ENCODE measurements at regions not wholly inside any gene's neighbourhood (a gene's known extent, or its start where the extent isn't known, plus 50 kb on each side); places are given as distances from the start of the nearest gene placed in this dataset.

DNA sequence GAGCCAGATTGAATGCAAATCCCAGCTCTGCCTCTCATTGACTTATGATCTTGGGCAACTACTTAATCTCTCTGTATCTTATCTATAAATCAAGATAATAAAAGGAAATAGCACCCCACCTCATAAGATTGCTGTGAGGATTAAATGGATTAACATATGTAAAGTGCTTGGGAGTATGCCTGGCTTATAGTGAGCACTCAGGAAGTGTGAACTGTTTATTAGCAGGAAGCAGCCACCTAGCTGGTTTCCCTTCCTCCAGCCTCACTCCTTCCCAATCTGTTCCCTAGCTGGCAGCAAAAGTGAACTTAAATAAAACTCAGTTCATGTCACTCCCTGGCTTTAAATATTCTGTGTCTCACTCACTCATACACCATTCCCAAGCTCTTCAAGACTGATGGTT, 526.6 kb upstream of the PKDCC start:
- ChIA-PET CTCF (interaction anchor here (0.9 kb wide), 1 partner anchor 8 kb away, joined by 3 read pairs; no protein-coding TSS in a partner anchor), POLR2A (no interaction called here)
- no peak for FAIRE-seq
- Histone ChIP-seq H3K4me1 (no peaks in the 10 kb centered on the region), H3K9me3 (no peaks in the 10 kb centered on the region), H3K4me3 (no peak overlapping the region), H3K4me2 (no peak overlapping the region), H3K27ac (no peak overlapping the region)
- DNase-seq (ENCODE audit: low read depth in 1 of 2, low spot score in 1 of 2) = no peak
- TF ChIP-seq NPAS2 (CRISPR knock-in tag; IDR thresholded peaks at IDR 0.05; ENCODE audit: borderline replicate concordance) (no peak), MAFK (IDR thresholded peaks at IDR 0.05; ENCODE audit: partially characterized antibody) (no peak), HDAC2 (IDR thresholded peaks at IDR 0.05) (no peak), TP53 (CRISPR knock-in tag; IDR thresholded peaks at IDR 0.05) (no peak), CBX8 (IDR thresholded peaks at IDR 0.05) (no peak), RFX5 (IDR thresholded peaks at IDR 0.05) (no peak), POLR2AphosphoS2 (conservative IDR thresholded peaks at IDR 0.05; ENCODE audit: low read length) (no peak)
- TF ChIP-seq, protein P1, sequence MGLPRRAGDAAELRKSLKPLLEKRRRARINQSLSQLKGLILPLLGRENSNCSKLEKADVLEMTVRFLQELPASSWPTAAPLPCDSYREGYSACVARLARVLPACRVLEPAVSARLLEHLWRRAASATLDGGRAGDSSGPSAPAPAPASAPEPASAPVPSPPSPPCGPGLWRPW (IDR thresholded peaks at IDR 0.05) = no peak
- ATAC-seq = no peak

DNA sequence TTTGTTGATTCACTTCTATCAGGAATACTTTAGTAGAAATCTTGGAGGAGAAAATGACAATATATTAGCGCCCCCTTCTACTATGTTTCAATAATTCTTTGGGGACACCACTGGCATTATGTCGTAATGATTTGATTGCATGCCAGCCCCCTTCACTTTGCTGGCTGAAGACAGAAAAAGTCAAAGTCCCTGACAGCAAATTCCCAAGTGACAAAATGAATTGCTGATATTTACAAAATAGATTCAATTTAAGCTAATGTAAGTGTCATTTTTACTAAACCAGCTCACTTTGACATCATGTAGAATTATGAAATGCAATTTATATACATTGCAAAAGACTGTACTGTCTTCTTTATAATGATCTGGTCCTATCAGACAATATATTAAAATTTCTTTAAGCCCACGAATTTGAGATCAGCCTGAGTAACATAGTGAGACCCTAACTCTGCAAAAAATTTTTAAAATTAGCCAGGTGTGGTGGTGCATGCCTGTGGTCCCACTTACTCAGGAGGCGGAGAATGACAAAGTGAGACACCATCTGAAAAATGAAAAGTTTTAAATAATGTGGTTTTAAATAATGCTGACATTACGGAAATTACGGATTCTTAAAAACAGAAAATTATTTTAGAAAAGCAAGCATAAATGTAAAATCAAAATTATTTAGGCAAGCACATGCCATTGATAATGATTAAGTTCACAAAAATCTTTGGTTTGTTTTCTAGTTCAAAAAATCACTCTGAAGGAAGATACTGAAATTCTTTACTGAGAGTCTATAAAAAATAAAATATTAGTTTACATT, 520.1 kb upstream of the PKDCC start:
- Histone ChIP-seq H3K4me1 (no peaks in the 10 kb centered on the region), H3K27ac (no peak overlapping the region), H3K4me2 (no peak overlapping the region), H3K9me3 (no peaks in the 10 kb centered on the region), H3K4me3 (no peak overlapping the region)
- FAIRE-seq (no peak), DNase-seq (ENCODE audit: low read depth in 1 of 2, low spot score in 1 of 2) (no peak), ATAC-seq (no peak)
- POLR2A ChIA-PET = no interaction called here
- TF ChIP-seq CHD2 (IDR thresholded peaks at IDR 0.05; ENCODE audit: low read length, partially characterized antibody) (no peak), HOXB13 (CRISPR knock-in tag; IDR thresholded peaks at IDR 0.05; ENCODE audit: low read depth) (no peak), MAFK (IDR thresholded peaks at IDR 0.05; ENCODE audit: partially characterized antibody) (peak; percentile 89), USF2 (IDR thresholded peaks at IDR 0.05) (no peak)
- TF ChIP-seq, protein P2, sequence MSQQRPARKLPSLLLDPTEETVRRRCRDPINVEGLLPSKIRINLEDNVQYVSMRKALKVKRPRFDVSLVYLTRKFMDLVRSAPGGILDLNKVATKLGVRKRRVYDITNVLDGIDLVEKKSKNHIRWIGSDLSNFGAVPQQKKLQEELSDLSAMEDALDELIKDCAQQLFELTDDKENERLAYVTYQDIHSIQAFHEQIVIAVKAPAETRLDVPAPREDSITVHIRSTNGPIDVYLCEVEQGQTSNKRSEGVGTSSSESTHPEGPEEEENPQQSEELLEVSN (IDR thresholded peaks at IDR 0.05; ENCODE audit: borderline replicate concordance, low read depth) = no peak
- CTCF ChIA-PET = no interaction called here
- WGBS (ENCODE audit: missing lambda C conversion rate) = 19% methylated on average over 6 of the region's 6 CpGs

DNA sequence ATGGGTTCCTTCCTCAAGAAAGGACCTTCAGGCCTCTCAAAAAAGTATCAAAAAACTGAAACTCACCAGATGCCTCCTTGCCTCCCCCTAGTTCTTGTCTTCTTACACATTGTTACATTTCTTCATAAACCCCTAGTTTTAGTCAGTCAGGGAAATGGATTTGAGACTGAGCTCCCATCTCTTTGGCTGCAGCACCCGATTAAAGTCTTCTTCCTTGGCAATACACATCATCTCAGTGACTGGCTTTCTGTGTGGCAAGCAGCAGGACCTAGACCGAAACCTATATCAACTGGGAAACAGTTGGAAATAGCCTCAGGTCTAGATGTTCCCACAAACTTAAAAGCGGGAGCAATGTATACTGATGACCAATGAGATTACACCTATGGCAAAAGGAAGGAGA, 512.2 kb upstream of the PKDCC start:
- no peaks in the 10 kb centered on the region for H3K4me1 ChIP-seq
- POLR2A ChIA-PET = no interaction called here
- TF ChIP-seq ZSCAN20 (CRISPR knock-in tag; IDR thresholded peaks at IDR 0.05) (no peak), CEBPB (IDR thresholded peaks at IDR 0.05) (no peak), USF2 (IDR thresholded peaks at IDR 0.05) (no peak), ESRRA (IDR thresholded peaks at IDR 0.05; ENCODE audit: borderline replicate concordance, low read length) (no peak), MAFK (IDR thresholded peaks at IDR 0.05; ENCODE audit: partially characterized antibody) (no peak), JUN (IDR thresholded peaks at IDR 0.05) (no peak), RAD21 (conservative IDR thresholded peaks at IDR 0.05 in 1 of 2, IDR thresholded peaks at IDR 0.05 in 1 of 2) (no peak), BCL3 (IDR thresholded peaks at IDR 0.05) (no peak), TP53 (CRISPR knock-in tag; IDR thresholded peaks at IDR 0.05) (no peak), ZC3H11A (IDR thresholded peaks at IDR 0.05) (no peak), ZFP36 (IDR thresholded peaks at IDR 0.05; ENCODE audit: borderline replicate concordance, partially characterized antibody) (no peak), RNF2 (IDR thresholded peaks at IDR 0.05; ENCODE audit: borderline replicate concordance, low read depth) (no peak), RARB (CRISPR knock-in tag; IDR thresholded peaks at IDR 0.05) (no peak), POLR2AphosphoS2 (conservative IDR thresholded peaks at IDR 0.05; ENCODE audit: low read length) (no peak), EP300 (IDR thresholded peaks at IDR 0.05) (no peak), HDAC2 (IDR thresholded peaks at IDR 0.05) (no peak), JUNB (IDR thresholded peaks at IDR 0.05) (no peak)
- TF ChIP-seq, protein P3, sequence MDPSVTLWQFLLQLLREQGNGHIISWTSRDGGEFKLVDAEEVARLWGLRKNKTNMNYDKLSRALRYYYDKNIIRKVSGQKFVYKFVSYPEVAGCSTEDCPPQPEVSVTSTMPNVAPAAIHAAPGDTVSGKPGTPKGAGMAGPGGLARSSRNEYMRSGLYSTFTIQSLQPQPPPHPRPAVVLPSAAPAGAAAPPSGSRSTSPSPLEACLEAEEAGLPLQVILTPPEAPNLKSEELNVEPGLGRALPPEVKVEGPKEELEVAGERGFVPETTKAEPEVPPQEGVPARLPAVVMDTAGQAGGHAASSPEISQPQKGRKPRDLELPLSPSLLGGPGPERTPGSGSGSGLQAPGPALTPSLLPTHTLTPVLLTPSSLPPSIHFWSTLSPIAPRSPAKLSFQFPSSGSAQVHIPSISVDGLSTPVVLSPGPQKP (IDR thresholded peaks at IDR 0.05; ENCODE audit: low read depth, low read length) = no peak
- TF ChIP-seq, protein P4, sequence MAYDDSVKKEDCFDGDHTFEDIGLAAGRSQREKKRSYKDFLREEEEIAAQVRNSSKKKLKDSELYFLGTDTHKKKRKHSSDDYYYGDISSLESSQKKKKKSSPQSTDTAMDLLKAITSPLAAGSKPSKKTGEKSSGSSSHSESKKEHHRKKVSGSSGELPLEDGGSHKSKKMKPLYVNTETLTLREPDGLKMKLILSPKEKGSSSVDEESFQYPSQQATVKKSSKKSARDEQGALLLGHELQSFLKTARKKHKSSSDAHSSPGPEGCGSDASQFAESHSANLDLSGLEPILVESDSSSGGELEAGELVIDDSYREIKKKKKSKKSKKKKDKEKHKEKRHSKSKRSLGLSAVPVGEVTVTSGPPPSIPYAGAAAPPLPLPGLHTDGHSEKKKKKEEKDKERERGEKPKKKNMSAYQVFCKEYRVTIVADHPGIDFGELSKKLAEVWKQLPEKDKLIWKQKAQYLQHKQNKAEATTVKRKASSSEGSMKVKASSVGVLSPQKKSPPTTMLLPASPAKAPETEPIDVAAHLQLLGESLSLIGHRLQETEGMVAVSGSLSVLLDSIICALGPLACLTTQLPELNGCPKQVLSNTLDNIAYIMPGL (CRISPR knock-in tag; IDR thresholded peaks at IDR 0.05; ENCODE audit: borderline replicate concordance) = no peak
- H3K9me3 ChIP-seq = no peaks in the 10 kb centered on the region
- ATAC-seq (no peak), FAIRE-seq (no peak), DNase-seq (ENCODE audit: low read depth in 1 of 2, low spot score in 1 of 2) (no peak)
- WGBS (ENCODE audit: missing lambda C conversion rate) = 8% methylated on average over 3 of the region's 3 CpGs
- no peak overlapping the region for H3K27ac ChIP-seq
- no peak overlapping the region for H3K4me3 ChIP-seq
- CTCF ChIA-PET = no interaction called here
- H3K4me2 ChIP-seq = no peak overlapping the region

Measured in A549 (cell line).